ENCODE measurements at regions not wholly inside any gene's neighbourhood (a gene's known extent, or its start where the extent isn't known, plus 50 kb on each side); places are given as distances from the start of the nearest gene placed in this dataset.
A peak's percentile ranks its signal among the peaks of the same experiment; 100 is the strongest.
"Not testable (repeated sequence)": the region's sequence is repeated elsewhere in the genome, so short reads cannot be mapped to it uniquely, and the experiment has no call there.

GRCh38 chr1:90223401-90223800, 228.5 kb downstream of the ZNF326 start:
- Mint-ChIP-seq H3K4me1 (ENCODE audit: low read depth, unreplicated experiment) (no peaks in the 10 kb centered on the region), H3K27ac (ENCODE audit: unreplicated experiment) (no peak overlapping the region), H3K36me3 (ENCODE audit: low read depth, unreplicated experiment) (no peaks in the 10 kb centered on the region), H3K9me3 (ENCODE audit: unreplicated experiment) (peaks cover 16% of the 10 kb centered on the region), H3K27me3 (ENCODE audit: low read depth, unreplicated experiment) (no peaks in the 10 kb centered on the region), H3K4me3 (ENCODE audit: unreplicated experiment) (no peak overlapping the region)
- Histone ChIP-seq H3K9ac (ENCODE audit: low read length) (no peak overlapping the region), H3K27me3 (ENCODE audit: insufficient read depth, low read length) (no peaks in the 10 kb centered on the region), H3K4me2 (ENCODE audit: low read length) (no peak overlapping the region), H2AFZ (ENCODE audit: low read depth, low read length) (no peak overlapping the region), H4K20me1 (ENCODE audit: insufficient read depth, low read length) (no peaks in the 10 kb centered on the region), H3K4me1 (ENCODE audit: insufficient read depth, low read length) (no peaks in the 10 kb centered on the region), H3K4me3 (ENCODE audit: insufficient read depth, low read depth, low read length) (no peak overlapping the region), H3K9me3 (ENCODE audit: insufficient read depth, low read depth, low read length) (no peaks in the 10 kb centered on the region), H3K27ac (ENCODE audit: low read depth, low read length) (no peak overlapping the region), H3K36me3 (ENCODE audit: insufficient read depth, low read length) (no peaks in the 10 kb centered on the region), H3K79me2 (ENCODE audit: insufficient read depth, low read length) (no peaks in the 10 kb centered on the region)
- FAIRE-seq (no peak), DNase-seq (ENCODE audit: low read depth) (no peak)
- no peak for TF ChIP-seq EZH2 (IDR thresholded peaks at IDR 0.05; ENCODE audit: insufficient read depth, low read length)
- TF ChIP-seq CTCF (IDR thresholded peaks at IDR 0.05; ENCODE audit: insufficient read depth, low read depth, low read length): no peak

- no peak overlapping the region for H3K27ac ChIP-seq (ENCODE audit: low read depth, low read length)
- peaks cover 12% of the 10 kb centered on the region for H3K9me3 Mint-ChIP-seq (ENCODE audit: unreplicated experiment)
- no peaks in the 10 kb centered on the region for H3K36me3 ChIP-seq (ENCODE audit: insufficient read depth, low read length)
- no peak overlapping the region for H3K4me2 ChIP-seq (ENCODE audit: low read length)
- TF ChIP-seq CTCF (IDR thresholded peaks at IDR 0.05; ENCODE audit: insufficient read depth, low read depth, low read length): no peak
- TF ChIP-seq EZH2 (IDR thresholded peaks at IDR 0.05; ENCODE audit: insufficient read depth, low read length): no peak
- H3K9ac ChIP-seq (ENCODE audit: low read length): no peak overlapping the region
- no peaks in the 10 kb centered on the region for H4K20me1 ChIP-seq (ENCODE audit: insufficient read depth, low read length)
- no peak for DNase-seq (ENCODE audit: low read depth)
- no peak for FAIRE-seq
- no peaks in the 10 kb centered on the region for H3K27me3 Mint-ChIP-seq (ENCODE audit: low read depth, unreplicated experiment)
- no peaks in the 10 kb centered on the region for H3K79me2 ChIP-seq (ENCODE audit: insufficient read depth, low read length)
- H3K4me1 ChIP-seq (ENCODE audit: insufficient read depth, low read length): no peaks in the 10 kb centered on the region
- H3K27ac Mint-ChIP-seq (ENCODE audit: unreplicated experiment): no peak overlapping the region
- H3K4me3 ChIP-seq (ENCODE audit: insufficient read depth, low read depth, low read length): no peak overlapping the region
- no peaks in the 10 kb centered on the region for H3K9me3 ChIP-seq (ENCODE audit: insufficient read depth, low read depth, low read length)
- H3K36me3 Mint-ChIP-seq (ENCODE audit: low read depth, unreplicated experiment): no peaks in the 10 kb centered on the region
- H3K4me1 Mint-ChIP-seq (ENCODE audit: low read depth, unreplicated experiment): no peaks in the 10 kb centered on the region
- no peak overlapping the region for H3K4me3 Mint-ChIP-seq (ENCODE audit: unreplicated experiment)
- H2AFZ ChIP-seq (ENCODE audit: low read depth, low read length): no peak overlapping the region
- H3K27me3 ChIP-seq (ENCODE audit: insufficient read depth, low read length): no peaks in the 10 kb centered on the region
Measured at GRCh38 chr1:90220941-90221693, 226.2 kb downstream of the ZNF326 start.

GRCh38 chr1:90220496-90220895, 225.6 kb downstream of the ZNF326 start:
- Histone ChIP-seq H3K4me2 (ENCODE audit: low read length) (no peak overlapping the region), H3K9ac (ENCODE audit: low read length) (no peak overlapping the region), H3K27ac (ENCODE audit: low read depth, low read length) (no peak overlapping the region), H3K27me3 (ENCODE audit: insufficient read depth, low read length) (no peaks in the 10 kb centered on the region), H3K9me3 (ENCODE audit: insufficient read depth, low read depth, low read length) (no peaks in the 10 kb centered on the region), H3K79me2 (ENCODE audit: insufficient read depth, low read length) (no peaks in the 10 kb centered on the region), H3K4me1 (ENCODE audit: insufficient read depth, low read length) (no peaks in the 10 kb centered on the region), H4K20me1 (ENCODE audit: insufficient read depth, low read length) (no peaks in the 10 kb centered on the region), H3K4me3 (ENCODE audit: insufficient read depth, low read depth, low read length) (no peak overlapping the region), H3K36me3 (ENCODE audit: insufficient read depth, low read length) (no peaks in the 10 kb centered on the region), H2AFZ (ENCODE audit: low read depth, low read length) (no peak overlapping the region)
- peaks cover 12% of the 10 kb centered on the region for H3K9me3 Mint-ChIP-seq (ENCODE audit: unreplicated experiment)
- DNase-seq (ENCODE audit: low read depth) (no peak), FAIRE-seq (no peak)
- no peaks in the 10 kb centered on the region for H3K4me1 Mint-ChIP-seq (ENCODE audit: low read depth, unreplicated experiment)
- H3K4me3 Mint-ChIP-seq (ENCODE audit: unreplicated experiment): no peak overlapping the region
- H3K36me3 Mint-ChIP-seq (ENCODE audit: low read depth, unreplicated experiment): no peaks in the 10 kb centered on the region
- TF ChIP-seq CTCF (IDR thresholded peaks at IDR 0.05; ENCODE audit: insufficient read depth, low read depth, low read length) (no peak), EZH2 (IDR thresholded peaks at IDR 0.05; ENCODE audit: insufficient read depth, low read length) (no peak)
- no peaks in the 10 kb centered on the region for H3K27me3 Mint-ChIP-seq (ENCODE audit: low read depth, unreplicated experiment)
- no peak overlapping the region for H3K27ac Mint-ChIP-seq (ENCODE audit: unreplicated experiment)

- not testable (repeated sequence) for FAIRE-seq; H3K27me3 Mint-ChIP-seq (ENCODE audit: low read depth, unreplicated experiment); H3K27ac ChIP-seq (ENCODE audit: low read depth, low read length); H3K4me1 Mint-ChIP-seq (ENCODE audit: low read depth, unreplicated experiment); H3K4me3 ChIP-seq (ENCODE audit: insufficient read depth, low read depth, low read length); H4K20me1 ChIP-seq (ENCODE audit: insufficient read depth, low read length); H3K9ac ChIP-seq (ENCODE audit: low read length); H3K79me2 ChIP-seq (ENCODE audit: insufficient read depth, low read length); H3K9me3 Mint-ChIP-seq (ENCODE audit: unreplicated experiment); H3K36me3 ChIP-seq (ENCODE audit: insufficient read depth, low read length); H3K27me3 ChIP-seq (ENCODE audit: insufficient read depth, low read length); H2AFZ ChIP-seq (ENCODE audit: low read depth, low read length); H3K4me2 ChIP-seq (ENCODE audit: low read length); H3K36me3 Mint-ChIP-seq (ENCODE audit: low read depth, unreplicated experiment); DNase-seq (ENCODE audit: low read depth); H3K9me3 ChIP-seq (ENCODE audit: insufficient read depth, low read depth, low read length); H3K4me1 ChIP-seq (ENCODE audit: insufficient read depth, low read length)
- H3K4me3 Mint-ChIP-seq (ENCODE audit: unreplicated experiment): peak overlapping the region; percentile 83
- peak overlapping the region; percentile 20 for H3K27ac Mint-ChIP-seq (ENCODE audit: unreplicated experiment)
Measured at GRCh38 chr1:90219166-90219871, 224.4 kb downstream of the ZNF326 start.
